WTC11 (cell line): ENCODE measurements at regions not wholly inside any gene's neighbourhood (a gene's known extent, or its start where the extent isn't known, plus 50 kb on each side); places are given as distances from the start of the nearest gene placed in this dataset.

Source experiments
- ATAC-seq: fragments of 200-7000 bp; cut with Tn5 transposase; 2 replicates; pipeline ENCODE4 v1.10.0; 2021; ENCODE audit warnings: mild to moderate bottlenecking, moderate library complexity
- CTCF ChIA-PET: fragments of 300-600 bp; sonication (Branson Sonifier 250); formaldehyde crosslinking; loops from one replicate; lab custom pipeline; 2021; ENCODE audit warnings: antibody characterized with exemption; lab: Charles Lee
- POLR2A ChIA-PET: fragments of 350-600 bp; sonication (Branson Sonifier 250); formaldehyde crosslinking; loops from one replicate; lab custom pipeline; 2021; ENCODE audit warnings: antibody characterized with exemption; lab: Charles Lee
- DNase-seq: peaks from one replicate; pipeline ENCODE4 v3.0.0; 2021; ENCODE audit warnings: low spot score
- H3K27ac Mint-ChIP-seq: 2 replicates; pipeline ENCODE4 v1.8.0; 2021; ENCODE audit warnings: mixed read lengths
- H3K27me3 Mint-ChIP-seq: 2 replicates; pipeline ENCODE4 v1.8.0; 2021; ENCODE audit warnings: low read depth, mild to moderate bottlenecking, moderate library complexity, mixed read lengths
- H3K36me3 Mint-ChIP-seq: 2 replicates; pipeline ENCODE4 v1.8.0; 2021; ENCODE audit warnings: mixed read lengths
- H3K4me1 Mint-ChIP-seq: 2 replicates; pipeline ENCODE4 v1.8.0; 2022; ENCODE audit warnings: mixed read lengths
- H3K4me3 Mint-ChIP-seq: 2 replicates; pipeline ENCODE4 v1.8.0; 2021; ENCODE audit warnings: mild to moderate bottlenecking, moderate library complexity, mixed read lengths
- H3K9me3 Mint-ChIP-seq: 2 replicates; pipeline ENCODE4 v1.8.0; 2021; ENCODE audit warnings: mixed read lengths
- ATF6 ChIP-seq: sonication (generic); formaldehyde crosslinking; IDR thresholded peaks from 2 replicates; pipeline ENCODE4 v1.8.1; 2023; ENCODE audit warnings: mild to moderate bottlenecking, missing genetic modification reagents
- ETV6 ChIP-seq: sonication (generic); formaldehyde crosslinking; IDR thresholded peaks from 2 replicates; pipeline ENCODE4 v1.8.1; 2022; ENCODE audit warnings: mild to moderate bottlenecking, missing genetic modification reagents
- HMGXB4 ChIP-seq: sonication (generic); formaldehyde crosslinking; IDR thresholded peaks from 2 replicates; pipeline ENCODE4 v1.8.1; 2023; ENCODE audit warnings: mild to moderate bottlenecking, moderate library complexity, missing genetic modification reagents
- MAX ChIP-seq: sonication (generic); formaldehyde crosslinking; IDR thresholded peaks from 2 replicates; pipeline ENCODE4 v1.8.0; 2022; ENCODE audit warnings: mild to moderate bottlenecking, missing genetic modification reagents
- NFATC4 ChIP-seq: fragments of 250-450 bp; sonication (Bioruptor Pico); IDR thresholded peaks from 2 replicates; pipeline ENCODE4 v1.9.0; 2021; ENCODE audit warnings: mild to moderate bottlenecking
- NFYB ChIP-seq: sonication (generic); formaldehyde crosslinking; conservative IDR thresholded peaks from 2 replicates; pipeline ENCODE4 v1.8.0; 2022; ENCODE audit warnings: low read depth, missing genetic modification reagents
- TEAD4 ChIP-seq: sonication (generic); formaldehyde crosslinking; IDR thresholded peaks from 2 replicates; pipeline ENCODE4 v1.8.0; 2022; ENCODE audit warnings: mild to moderate bottlenecking, missing genetic modification reagents
- ZBTB21 ChIP-seq: sonication (generic); formaldehyde crosslinking; IDR thresholded peaks from 2 replicates; pipeline ENCODE4 v1.8.1; 2023; ENCODE audit warnings: mild to moderate bottlenecking, missing genetic modification reagents, borderline replicate concordance
- ZNF396 ChIP-seq: fragments of 250-450 bp; sonication (Bioruptor Pico); IDR thresholded peaks from 2 replicates; pipeline ENCODE4 v1.8.0; 2021; ENCODE audit warnings: mild to moderate bottlenecking, moderate library complexity, borderline replicate concordance
- ZNF423 ChIP-seq: fragments of 250-450 bp; sonication (Bioruptor Pico); IDR thresholded peaks from 2 replicates; pipeline ENCODE4 v2.1.2; 2022; ENCODE audit warnings: mild to moderate bottlenecking, moderate library complexity
- ZNF425 ChIP-seq: fragments of 250-450 bp; sonication (Bioruptor Pico); conservative IDR thresholded peaks from 2 replicates; pipeline ENCODE4 v1.9.0; 2021; ENCODE audit warnings: mild to moderate bottlenecking
- TF ChIP-seq, protein P1 (sequence below): fragments of 250-450 bp; sonication (Bioruptor Pico); IDR thresholded peaks from 2 replicates; pipeline ENCODE4 v1.9.0; 2021; ENCODE audit warnings: mild to moderate bottlenecking
- TF ChIP-seq, protein P2 (sequence below): fragments of 250-450 bp; sonication (Bioruptor Pico); IDR thresholded peaks from 2 replicates; pipeline ENCODE4 v1.9.0; 2021; ENCODE audit warnings: moderate library complexity, mild to moderate bottlenecking, inconsistent platforms, borderline replicate concordance
- TF ChIP-seq, protein P3 (sequence below): sonication (generic); formaldehyde crosslinking; IDR thresholded peaks from 2 replicates; pipeline ENCODE4 v1.8.0; 2023; ENCODE audit warnings: mild to moderate bottlenecking, missing genetic modification reagents
- TF ChIP-seq, protein P4 (sequence below): sonication (generic); formaldehyde crosslinking; IDR thresholded peaks from 2 replicates; pipeline ENCODE4 v1.8.1; 2023; ENCODE audit warnings: mild to moderate bottlenecking, missing genetic modification reagents, borderline replicate concordance

GRCh38 chr9:14533867-14534640 lies 159.2 kb downstream of the ZDHHC21 start (continued):
- TF ChIP-seq, protein P1, sequence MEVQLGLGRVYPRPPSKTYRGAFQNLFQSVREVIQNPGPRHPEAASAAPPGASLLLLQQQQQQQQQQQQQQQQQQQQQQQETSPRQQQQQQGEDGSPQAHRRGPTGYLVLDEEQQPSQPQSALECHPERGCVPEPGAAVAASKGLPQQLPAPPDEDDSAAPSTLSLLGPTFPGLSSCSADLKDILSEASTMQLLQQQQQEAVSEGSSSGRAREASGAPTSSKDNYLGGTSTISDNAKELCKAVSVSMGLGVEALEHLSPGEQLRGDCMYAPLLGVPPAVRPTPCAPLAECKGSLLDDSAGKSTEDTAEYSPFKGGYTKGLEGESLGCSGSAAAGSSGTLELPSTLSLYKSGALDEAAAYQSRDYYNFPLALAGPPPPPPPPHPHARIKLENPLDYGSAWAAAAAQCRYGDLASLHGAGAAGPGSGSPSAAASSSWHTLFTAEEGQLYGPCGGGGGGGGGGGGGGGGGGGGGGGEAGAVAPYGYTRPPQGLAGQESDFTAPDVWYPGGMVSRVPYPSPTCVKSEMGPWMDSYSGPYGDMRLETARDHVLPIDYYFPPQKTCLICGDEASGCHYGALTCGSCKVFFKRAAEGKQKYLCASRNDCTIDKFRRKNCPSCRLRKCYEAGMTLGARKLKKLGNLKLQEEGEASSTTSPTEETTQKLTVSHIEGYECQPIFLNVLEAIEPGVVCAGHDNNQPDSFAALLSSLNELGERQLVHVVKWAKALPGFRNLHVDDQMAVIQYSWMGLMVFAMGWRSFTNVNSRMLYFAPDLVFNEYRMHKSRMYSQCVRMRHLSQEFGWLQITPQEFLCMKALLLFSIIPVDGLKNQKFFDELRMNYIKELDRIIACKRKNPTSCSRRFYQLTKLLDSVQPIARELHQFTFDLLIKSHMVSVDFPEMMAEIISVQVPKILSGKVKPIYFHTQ = no peak
- TF ChIP-seq ZNF423 (no peak), ZNF396 (no peak)

- H3K4me3 Mint-ChIP-seq = no peak overlapping the region
- ATAC-seq = no peak
- peaks cover 2% of the 10 kb centered on the region; the same call in 1 of the 2 replicates for H3K27me3 Mint-ChIP-seq
- no peak for TF ChIP-seq TEAD4 (CRISPR knock-in tag)
- TF ChIP-seq, protein P2, sequence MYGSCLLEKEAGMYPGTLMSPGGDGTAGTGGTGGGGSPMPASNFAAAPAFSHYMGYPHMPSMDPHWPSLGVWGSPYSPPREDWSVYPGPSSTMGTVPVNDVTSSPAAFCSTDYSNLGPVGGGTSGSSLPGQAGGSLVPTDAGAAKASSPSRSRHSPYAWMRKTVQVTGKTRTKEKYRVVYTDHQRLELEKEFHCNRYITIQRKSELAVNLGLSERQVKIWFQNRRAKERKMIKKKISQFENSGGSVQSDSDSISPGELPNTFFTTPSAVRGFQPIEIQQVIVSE (CRISPR knock-in tag) = no peak
- no peak for TF ChIP-seq NFATC4
- no peak for TF ChIP-seq NFYB (CRISPR knock-in tag)
- TF ChIP-seq, protein P3, sequence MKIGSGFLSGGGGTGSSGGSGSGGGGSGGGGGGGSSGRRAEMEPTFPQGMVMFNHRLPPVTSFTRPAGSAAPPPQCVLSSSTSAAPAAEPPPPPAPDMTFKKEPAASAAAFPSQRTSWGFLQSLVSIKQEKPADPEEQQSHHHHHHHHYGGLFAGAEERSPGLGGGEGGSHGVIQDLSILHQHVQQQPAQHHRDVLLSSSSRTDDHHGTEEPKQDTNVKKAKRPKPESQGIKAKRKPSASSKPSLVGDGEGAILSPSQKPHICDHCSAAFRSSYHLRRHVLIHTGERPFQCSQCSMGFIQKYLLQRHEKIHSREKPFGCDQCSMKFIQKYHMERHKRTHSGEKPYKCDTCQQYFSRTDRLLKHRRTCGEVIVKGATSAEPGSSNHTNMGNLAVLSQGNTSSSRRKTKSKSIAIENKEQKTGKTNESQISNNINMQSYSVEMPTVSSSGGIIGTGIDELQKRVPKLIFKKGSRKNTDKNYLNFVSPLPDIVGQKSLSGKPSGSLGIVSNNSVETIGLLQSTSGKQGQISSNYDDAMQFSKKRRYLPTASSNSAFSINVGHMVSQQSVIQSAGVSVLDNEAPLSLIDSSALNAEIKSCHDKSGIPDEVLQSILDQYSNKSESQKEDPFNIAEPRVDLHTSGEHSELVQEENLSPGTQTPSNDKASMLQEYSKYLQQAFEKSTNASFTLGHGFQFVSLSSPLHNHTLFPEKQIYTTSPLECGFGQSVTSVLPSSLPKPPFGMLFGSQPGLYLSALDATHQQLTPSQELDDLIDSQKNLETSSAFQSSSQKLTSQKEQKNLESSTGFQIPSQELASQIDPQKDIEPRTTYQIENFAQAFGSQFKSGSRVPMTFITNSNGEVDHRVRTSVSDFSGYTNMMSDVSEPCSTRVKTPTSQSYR (CRISPR knock-in tag) = no peak
- TF ChIP-seq MAX (CRISPR knock-in tag) = no peak
- TF ChIP-seq HMGXB4 (CRISPR knock-in tag) = no peak
- TF ChIP-seq ZBTB21 (CRISPR knock-in tag) = no peak
- TF ChIP-seq, protein P4, sequence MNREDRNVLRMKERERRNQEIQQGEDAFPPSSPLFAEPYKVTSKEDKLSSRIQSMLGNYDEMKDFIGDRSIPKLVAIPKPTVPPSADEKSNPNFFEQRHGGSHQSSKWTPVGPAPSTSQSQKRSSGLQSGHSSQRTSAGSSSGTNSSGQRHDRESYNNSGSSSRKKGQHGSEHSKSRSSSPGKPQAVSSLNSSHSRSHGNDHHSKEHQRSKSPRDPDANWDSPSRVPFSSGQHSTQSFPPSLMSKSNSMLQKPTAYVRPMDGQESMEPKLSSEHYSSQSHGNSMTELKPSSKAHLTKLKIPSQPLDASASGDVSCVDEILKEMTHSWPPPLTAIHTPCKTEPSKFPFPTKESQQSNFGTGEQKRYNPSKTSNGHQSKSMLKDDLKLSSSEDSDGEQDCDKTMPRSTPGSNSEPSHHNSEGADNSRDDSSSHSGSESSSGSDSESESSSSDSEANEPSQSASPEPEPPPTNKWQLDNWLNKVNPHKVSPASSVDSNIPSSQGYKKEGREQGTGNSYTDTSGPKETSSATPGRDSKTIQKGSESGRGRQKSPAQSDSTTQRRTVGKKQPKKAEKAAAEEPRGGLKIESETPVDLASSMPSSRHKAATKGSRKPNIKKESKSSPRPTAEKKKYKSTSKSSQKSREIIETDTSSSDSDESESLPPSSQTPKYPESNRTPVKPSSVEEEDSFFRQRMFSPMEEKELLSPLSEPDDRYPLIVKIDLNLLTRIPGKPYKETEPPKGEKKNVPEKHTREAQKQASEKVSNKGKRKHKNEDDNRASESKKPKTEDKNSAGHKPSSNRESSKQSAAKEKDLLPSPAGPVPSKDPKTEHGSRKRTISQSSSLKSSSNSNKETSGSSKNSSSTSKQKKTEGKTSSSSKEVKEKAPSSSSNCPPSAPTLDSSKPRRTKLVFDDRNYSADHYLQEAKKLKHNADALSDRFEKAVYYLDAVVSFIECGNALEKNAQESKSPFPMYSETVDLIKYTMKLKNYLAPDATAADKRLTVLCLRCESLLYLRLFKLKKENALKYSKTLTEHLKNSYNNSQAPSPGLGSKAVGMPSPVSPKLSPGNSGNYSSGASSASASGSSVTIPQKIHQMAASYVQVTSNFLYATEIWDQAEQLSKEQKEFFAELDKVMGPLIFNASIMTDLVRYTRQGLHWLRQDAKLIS (CRISPR knock-in tag) = no peak
- TF ChIP-seq ZNF425 (CRISPR knock-in tag) = no peak
- TF ChIP-seq ETV6 (CRISPR knock-in tag) = no peak
- TF ChIP-seq ATF6 (CRISPR knock-in tag) = no peak
Measured at GRCh38 chr9:14532456-14533115, 160.6 kb downstream of the ZDHHC21 start.

More at GRCh38 chr9:14532456-14533115, 160.6 kb downstream of the ZDHHC21 start:
- H3K27ac Mint-ChIP-seq = no peak overlapping the region
- no peaks in the 10 kb centered on the region for H3K36me3 Mint-ChIP-seq
- H3K4me1 Mint-ChIP-seq = peaks cover 68% of the 10 kb centered on the region
- no peaks in the 10 kb centered on the region for H3K9me3 Mint-ChIP-seq
- DNase-seq = no peak
- POLR2A ChIA-PET = no interaction called here
- CTCF ChIA-PET = interaction anchor here (1.2 to 1.5 kb wide), 2 partner anchors 14 to 66 kb away, joined by 8 to 10 read pairs; no protein-coding TSS in a partner anchor
